HG03025 (cell line): ENCODE measurements at regions not wholly inside any gene's neighbourhood (a gene's known extent, or its start where the extent isn't known, plus 50 kb on each side); places are given as distances from the start of the nearest gene placed in this dataset.

Experiments
- ATAC-seq: cut with Tn5 transposase; IDR thresholded peaks from one replicate; pipeline ENCODE4 v1.9.1; 2021; ENCODE audit warnings: mild to moderate bottlenecking, moderate library complexity; ENCODE audit not compliant: unreplicated experiment, low FRiP score

DNA sequence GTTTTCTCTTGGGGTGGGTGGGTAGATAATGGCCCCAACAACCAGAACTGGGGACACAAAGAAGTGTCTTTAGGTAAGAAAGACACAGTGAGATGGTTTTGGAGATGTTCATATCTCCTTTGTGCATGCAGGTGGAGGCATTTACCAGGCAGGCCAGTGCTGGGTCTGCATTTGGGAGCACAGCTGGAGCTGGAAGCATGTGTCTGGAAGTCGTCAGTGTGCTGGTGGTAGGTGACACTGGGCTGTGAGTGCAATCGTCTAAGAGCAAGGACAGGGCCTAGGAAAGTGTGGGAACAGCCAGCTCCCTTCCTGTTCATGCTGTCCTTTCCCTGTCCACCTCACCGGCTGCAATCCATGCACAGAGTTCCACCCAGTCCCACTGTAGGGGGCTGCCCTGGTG lies 88.3 kb upstream of the ZNF32 start:
- no peak for ATAC-seq

DNA sequence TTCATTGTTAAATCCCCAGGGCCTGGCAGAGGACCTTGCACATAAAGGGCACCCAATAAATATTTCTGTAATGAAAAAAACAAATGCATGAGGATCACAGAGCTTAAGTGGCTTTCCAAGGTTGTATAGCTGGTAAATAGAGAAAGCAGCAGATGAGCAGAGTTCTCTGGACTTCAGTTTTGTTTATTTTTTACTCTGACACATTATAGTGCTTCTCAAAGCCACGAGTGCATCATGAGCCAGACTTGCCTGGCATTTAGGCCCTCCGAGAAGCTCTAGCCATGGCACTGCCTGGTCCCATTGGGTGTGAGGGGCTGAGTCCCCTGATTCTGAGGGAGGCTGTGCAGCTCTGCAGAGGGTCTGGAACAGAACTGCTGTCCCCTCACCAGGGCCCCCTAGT lies 87.2 kb upstream of the ZNF32 start:
- ATAC-seq, result no peak

DNA sequence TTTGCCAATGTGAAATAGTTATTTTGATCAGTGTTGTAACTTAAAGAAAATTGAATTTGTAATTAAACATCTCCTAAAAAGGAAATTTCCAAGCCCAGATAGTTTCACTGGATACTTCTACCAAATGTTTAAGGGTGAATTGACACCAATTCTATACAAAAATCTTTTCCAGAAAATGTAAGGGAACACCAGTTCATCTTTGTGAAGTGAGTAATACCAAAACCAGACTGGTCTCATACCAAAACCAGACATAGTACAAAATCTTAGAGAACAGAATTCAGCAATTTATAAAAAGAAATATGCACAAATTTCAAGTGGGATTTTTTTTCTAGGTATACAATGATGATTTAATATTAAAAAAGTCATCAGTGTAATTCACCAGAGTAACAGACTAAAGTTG lies 86.0 kb upstream of the ZNF32 start:
- ATAC-seq, result no peak

DNA sequence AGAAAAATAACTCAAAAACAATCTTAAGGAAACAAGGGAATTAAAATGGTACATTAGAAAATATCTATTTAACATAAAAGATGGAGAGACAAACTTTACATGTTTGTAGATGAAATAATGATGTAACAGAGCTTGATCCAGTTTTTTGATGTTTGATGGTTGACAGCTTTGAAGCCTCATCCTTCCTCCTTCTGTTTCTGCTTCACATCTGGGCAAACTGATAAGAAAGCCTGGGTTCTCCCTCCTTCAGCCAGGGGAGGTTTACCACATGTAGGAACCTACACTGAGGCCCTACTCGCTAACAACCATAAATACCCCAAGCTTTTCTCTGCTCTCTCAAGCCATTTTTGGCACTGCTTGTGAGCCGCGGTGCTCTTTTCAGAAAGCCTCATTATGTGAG lies 82.8 kb upstream of the ZNF32 start:
- no peak for ATAC-seq

DNA sequence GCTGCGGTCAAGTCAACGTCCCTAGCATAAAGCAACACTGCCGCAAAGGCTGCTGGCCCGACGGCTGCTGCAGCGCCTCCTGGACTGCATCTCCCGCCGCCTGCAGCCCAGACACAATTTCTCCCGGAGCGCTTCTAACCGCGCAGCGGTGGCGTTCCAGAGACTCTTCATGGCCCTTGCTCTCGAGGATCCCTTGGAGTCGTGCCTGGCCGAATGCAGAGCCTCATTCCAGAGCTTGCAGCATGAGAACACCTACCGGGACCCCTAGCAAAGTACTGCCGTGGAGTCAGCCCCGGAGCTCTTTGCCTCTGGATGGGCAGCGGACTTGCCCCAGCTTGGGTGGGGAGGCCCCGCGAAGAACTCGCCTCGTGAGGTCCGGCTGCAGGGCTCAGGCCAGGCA lies 79.7 kb upstream of the ZNF32 start:
- ATAC-seq, result no peak

DNA sequence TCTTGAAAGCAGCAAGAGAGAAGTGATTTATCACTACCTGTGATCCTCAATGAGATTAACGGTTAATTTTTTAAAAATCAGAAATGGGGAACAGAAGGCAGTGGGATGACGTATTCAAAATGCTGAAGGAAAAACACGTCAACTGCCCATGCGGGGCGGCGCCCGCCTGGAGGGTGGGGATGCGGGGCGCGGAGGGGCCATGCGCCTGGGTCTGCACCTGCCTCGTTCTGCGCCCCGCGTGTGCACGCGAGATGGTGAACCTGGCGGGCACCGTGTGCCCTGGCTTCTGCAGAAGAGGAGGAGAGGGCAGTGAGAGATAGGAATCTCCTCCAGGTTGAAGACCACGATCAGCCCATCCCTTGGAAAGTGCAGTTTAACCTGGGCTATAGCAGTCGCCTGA lies 79.3 kb upstream of the ZNF32 start:
- no peak for ATAC-seq

DNA sequence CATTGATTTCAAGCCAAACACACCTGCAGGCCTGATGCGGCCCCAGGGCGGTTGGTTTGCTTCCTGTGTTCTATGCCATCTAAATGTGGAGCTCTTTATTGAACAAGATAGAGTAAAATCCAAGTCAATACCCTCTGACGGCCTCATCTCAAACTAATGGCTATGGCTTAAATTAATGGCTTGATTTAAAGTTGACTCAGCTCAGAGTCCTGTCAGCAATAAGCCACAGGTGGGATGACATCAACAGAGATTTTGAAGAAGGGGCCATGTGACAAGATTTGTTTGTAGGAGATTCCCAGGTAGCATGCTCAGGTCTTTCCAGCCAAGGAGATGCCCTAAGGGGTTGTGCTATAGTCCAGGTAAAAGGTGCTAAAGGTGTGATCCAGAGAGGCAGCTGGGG lies 66.7 kb upstream of the ZNF32 start:
- no peak for ATAC-seq

DNA sequence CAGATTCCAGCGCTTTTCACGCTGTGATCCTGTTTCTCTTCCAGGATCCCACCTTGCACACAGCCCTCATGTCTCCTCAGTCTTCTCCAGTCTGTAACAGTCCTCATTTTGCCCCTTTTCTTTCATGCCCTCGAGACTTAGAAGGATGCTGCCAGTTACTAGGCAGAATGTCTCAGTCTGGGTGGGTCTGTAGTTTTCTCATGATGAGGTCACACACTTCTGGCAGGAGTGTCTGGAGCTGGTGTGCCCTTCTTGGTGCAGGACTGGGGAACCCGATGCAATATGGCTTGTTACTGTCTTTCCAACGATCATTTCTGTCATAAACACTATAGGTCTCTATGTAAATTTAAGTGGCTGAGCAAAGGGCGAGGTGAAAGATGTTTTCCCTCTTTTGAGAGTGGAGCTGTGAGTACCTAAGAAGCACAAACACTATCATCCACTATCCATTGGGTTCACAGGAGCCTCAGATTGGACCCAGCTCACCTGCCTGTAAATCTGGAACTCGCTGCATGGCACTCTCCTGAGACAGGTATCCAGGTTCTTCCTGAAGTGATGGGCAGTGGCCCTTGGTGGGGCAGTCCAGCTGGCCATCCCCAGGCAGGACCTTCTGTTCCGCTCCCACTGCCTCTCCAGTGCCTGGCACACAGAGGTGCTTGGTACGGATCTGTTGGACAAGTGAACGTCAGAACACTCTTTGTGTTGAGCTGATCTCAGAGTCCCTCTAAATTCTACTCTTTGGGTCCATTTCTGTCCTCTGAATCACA lies 64.3 kb upstream of the ZNF32 start:
- no peak for ATAC-seq

DNA sequence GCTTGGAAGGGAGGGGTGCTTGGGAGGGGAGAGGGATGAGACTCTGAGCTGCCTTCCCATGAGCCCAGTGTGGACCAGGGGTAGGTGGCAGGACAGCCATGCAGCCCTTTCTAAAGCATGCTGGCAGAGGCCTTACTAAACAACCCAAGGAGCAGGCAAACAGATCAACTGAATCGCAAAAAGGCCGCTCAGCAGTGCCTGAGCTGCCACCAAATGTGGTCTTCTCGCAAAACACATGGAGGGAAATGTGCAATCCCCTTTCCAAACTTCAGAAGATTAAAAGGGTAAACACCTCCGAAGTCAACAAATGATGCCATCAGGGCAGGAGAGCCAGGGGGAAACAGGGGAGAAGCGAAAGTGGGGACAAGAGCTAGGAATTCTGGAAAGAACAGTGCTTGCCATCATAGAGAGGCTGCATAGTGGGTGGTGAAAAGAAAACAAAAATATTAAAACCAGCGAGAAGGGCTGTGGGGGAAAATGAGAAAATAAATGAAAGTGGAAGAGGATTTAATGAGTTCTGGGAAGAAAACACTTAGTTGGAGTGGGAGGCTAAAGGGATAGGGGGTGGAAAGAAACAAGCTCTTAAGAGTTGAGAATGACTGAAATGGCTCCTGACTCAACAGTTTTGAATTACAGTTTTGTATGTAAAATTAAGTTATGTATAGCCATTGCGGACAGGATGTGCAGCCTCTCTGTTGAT lies 62.2 kb upstream of the ZNF32 start:
- no peak for ATAC-seq

DNA sequence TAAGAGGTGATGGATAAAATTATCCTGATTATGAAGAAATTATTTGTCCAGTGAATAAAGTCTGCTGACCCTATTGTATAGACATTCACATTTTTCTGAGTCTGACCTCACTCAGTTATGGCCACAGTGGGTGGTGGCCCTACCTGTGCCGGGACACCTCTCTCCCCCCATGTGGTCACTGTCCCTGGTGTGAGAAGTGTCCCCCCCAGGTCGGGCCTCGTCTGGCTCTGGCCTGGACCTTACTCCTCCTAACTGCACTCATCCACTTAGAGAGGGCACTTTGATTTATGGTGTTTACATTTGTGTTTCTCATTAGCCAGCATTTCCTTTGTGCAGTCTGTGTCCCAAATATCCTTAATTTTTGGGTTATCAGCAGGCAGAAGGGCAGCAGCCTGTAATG lies 59.6 kb upstream of the ZNF32 start:
- ATAC-seq, result no peak

DNA sequence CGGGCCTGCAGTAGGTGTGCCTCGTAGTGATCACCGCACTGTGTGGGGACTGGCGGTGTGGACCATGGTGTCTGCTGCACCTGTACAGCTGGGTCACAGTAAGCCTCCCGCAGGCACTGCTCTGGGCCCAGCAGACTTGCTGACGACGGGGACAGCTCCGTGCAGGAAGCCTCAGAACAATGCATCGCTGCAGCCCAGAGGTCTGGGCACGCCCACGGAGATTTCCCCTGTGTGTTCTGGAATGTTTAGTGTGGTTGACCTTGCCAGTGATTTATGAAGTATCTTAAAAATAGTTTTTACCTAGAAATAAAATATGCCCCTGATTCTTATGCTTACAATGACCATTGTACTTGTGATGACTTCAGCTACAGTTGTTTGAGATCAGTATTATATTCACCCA lies 59.1 kb upstream of the ZNF32 start:
- no peak for ATAC-seq

DNA sequence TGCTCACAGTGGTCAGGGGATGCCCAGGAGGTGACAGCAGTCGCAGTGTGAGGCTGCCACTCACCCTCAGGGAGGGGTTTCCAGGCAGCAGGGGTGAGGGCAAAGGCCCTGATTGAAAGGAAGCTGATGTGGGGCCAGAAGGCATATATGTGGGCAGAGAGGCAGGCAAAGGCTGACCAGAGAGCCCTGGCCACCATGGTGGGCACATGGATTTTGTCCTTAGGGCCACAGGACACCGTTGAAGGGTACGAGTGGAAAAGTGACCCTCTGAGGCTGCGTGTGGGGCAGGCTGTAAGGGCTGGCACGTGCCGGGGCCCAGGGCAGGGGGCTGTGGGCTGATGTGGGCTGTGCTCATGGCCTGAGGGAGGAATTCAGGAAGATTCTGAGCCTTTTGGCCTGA lies 57.5 kb upstream of the ZNF32 start:
- no peak for ATAC-seq

DNA sequence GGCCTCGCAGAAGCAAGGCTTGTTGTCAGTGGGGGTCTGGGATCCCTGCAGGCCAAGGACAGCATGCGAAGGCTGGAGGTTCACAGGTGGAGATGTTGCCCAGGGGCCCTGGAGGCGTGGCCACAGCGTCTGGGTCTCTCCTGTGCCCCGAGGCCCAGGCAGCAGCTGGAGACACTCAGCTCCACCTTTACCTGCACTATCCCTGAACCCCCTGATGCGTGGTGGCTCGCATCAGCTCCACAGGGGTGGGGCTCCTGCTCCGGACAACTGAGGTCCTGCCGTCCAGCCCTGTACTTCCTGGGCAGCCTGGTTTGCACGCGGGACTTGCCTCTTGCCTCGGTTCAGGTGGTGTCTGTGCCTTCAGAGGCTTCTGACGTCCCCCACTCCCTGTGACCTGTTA lies 54.6 kb upstream of the ZNF32 start:
- ATAC-seq, result no peak

DNA sequence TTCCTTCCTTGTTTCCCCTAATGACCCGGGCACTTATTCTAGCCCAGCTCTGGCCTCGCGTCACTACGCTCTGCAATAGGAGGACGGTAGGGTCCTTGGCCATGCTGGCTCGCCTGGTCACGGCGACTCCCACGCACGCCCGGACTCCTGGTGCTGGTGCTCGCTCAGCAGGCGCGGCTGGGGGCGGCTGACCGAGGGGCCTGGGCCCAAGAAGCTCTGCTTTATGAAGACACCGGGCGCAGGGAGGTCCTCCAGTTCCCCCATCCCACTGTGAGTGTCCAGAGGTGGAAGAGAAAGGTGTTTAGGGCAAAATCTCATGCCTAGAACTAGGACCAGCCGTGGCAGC lies 54.2 kb upstream of the ZNF32 start:
- ATAC-seq, result no peak

DNA sequence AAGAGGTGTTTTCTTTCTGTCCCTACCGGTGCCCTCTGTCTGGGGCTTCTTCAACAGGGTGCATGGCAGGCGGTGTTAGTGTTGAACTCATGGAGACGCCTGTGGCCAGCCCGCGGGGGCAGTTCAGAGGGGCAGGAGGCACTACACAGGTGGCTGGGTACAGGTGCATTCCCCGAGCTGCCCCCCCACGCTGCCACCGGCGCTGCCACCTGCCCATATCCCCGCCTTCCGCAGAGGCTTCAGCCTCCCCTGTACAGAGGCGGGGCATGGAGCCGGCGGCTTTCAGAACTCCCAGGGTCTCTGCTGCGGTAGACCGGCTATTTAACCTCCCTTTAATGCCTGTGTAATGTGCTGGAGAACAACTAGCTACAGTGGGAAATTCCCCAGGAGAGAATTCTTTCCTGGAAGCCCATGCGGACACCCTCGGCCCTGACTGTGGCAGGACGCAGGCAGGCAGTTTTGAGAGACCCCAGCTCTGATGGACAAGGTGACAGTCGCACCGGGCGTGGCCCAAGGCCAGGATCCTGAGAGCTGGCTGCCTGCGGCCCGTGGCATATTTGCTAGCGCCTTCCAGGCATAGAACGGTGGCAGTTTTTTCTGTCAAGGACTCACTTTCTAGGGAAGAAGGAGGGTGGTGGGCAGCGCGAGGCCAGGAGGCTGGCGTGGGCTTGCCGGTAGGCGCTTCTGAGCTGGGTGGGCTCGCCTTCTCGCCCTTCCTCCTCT lies 53.7 kb upstream of the ZNF32 start:
- ATAC-seq, result no peak

DNA sequence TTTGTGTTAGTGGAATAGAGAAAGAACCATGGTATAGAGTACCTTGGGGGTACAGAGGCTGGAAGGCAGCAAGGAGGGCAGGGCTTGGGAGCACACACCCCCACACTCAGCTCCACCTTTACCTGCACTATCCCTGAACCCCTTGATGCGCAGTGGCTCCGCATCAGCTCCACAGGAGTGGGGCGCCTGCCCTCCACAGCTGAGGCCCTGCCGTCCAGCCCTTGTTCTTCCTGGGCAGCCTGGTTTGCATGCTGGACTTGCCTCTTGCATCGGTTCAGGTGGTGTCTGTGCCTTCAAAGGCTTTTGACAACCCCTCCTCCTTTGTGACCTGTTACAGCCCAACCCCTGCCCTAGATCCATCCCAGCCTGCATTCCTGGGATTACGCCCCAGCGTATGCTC lies 52.6 kb upstream of the ZNF32 start:
- no peak for ATAC-seq

DNA sequence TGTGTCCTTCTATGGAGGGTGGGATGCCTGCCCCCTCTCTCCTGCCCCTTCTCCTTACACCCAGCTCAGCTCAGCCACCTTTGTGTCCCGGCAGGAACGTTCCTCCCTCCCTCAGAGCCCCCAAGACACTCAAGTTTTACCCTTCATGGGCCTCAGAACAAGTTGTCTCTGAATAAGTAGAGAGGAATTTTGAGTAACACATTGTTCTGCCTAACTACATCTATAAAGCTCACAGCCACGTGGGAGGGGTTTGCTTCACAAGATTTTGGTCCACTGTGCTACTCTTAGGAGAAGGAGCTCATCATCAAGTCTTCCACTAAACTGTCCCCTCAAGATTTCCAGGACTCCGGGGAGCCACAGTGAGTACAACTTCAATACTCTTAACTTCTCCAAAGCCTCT lies 51.6 kb upstream of the ZNF32 start:
- no peak for ATAC-seq

DNA sequence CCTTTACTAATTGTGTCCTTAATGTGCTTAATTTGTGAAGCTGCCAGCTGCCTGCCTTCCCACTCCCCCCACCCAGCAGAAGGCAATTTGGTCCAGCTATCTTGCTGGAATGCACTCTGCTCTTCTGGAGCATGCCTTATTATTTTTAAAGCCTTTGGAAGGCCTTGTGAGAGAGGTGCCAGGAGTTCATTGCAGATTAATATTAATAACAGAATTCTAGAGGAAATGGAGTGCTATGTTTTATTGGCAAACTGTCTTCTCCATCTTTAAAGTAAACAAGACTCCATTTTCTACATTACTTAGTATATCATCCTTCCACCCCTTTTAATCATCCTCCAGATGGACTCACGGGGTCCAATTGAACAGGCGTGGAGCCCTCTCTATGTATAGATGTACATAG lies 50.8 kb upstream of the ZNF32 start:
- no peak for ATAC-seq
